ENCODE measurements at regions not wholly inside any gene's neighbourhood (a gene's known extent, or its start where the extent isn't known, plus 50 kb on each side); places are given as distances from the start of the nearest gene placed in this dataset.

DNA sequence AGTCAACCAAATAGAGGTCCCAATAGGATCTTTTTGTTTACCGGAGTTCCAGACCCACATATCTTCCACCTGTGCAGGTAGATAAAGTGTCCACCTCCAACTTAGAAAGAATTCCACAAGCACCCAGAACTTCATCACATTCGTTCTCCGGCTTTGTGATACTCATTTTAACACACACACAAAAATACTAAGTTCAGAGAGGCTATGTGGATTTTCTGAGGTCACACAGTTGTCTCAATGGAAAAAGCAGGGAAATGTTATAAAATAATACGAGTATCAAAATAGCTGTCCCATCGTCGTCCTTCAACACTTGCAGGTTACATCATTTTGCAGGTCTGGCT lies 137.5 kb downstream of the TMCO5A start:
- no peak for DNase-seq (ENCODE audit: low read depth in 4 of 4, low spot score in 3 of 4)

DNA sequence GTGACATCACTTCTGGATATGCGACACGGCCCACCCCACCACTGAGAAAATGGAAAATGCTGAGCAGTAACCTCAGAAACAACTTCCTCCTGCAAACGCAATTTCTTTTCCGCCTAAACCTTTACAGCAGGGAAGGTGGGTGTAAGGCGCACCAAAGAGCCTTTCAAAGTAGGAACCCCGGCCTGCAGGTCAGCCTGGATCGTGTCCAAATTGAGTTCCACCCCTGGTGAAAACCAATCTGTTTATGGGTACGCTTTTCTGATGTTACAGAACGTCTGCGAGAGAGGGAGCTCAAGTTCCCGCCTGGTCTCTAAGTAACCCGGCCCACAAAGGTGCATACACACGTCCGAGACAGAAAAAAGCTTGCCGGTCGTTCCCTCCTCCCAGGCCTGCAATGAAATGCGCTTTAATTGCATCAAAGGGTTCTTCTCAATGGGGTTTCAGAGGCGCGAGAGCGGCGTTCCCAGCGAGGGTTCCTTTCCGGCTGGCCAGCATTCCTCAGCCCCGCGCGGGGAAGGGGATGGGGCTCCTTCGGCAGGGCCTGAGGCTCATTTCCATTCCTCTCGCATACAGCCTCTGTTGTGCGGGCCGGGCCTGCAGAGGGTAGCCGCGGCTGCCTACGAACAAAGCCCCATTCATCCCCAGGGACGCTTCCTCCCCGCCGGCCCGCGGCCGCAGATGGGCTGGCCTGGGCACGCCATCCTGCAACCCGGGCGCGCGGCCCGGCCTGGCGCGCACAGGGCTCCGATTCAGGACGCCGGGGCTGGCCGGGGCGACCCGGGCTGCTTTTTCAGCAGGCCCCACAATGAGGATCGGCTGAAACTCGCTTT lies 138.1 kb downstream of the TMCO5A start:
- peak; percentile 47 to 67 (median 65) for DNase-seq (ENCODE audit: low read depth in 4 of 4, low spot score in 3 of 4)

DNA sequence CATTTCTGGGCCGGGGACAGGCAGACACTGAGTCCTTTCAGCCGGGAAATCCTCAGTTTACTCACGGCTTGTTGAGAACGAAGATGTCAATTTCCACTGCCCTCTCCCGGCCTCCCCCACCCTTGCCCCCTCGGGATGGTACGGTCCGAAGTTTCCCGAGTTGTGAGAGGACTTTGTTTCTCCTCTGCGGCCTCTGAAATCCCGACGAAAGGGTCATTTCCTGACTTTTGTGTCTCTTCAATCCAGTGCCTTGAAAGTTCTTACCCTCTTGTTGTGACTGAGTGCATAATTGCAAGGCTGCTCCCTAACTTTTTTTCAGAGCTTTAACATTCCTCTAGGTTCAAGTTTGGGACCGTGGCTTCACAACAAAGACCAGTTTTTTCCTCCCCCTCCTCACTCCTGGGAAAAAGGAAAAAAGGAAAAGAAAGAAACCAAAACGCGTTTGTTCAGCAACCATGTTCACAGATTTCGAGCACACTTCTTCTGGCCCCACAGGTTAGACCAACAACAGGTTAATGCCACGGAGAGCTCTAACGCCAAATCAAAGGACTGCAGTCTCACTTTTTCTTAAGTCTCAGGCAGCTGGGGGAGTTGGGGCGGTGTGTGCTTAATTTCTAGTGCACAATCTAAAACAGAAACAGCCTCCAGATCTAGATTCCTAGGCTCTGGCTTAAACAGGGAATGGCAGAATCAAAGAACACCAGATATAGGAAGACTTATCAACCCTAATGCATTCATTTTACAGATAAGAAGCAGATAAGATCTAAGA lies 138.9 kb downstream of the TMCO5A start:
- DNase-seq (ENCODE audit: low read depth in 4 of 4, low spot score in 3 of 4): peak; percentile 40 to 63 (median 48)

DNA sequence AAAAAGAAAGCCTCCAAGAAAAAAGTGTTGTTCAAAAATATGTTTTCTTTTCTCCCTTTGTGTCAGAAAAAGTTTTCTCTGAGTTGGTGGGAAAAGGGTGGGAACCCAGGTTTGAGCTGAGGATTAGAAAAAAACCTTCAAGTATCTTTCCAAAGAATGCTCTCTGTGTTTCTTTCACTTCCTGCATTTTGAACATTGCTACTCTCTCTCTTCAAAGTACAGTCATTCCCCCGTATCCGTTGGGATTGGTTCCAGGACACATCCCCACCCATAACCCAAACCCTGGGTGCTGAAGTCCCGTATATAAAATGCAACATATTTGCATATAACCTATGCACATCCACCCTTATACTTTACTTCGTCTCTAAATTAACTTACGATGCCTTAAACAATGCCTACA lies 139.6 kb downstream of the TMCO5A start:
- DNase-seq (ENCODE audit: low read depth in 4 of 4, low spot score in 3 of 4): no peak

DNA sequence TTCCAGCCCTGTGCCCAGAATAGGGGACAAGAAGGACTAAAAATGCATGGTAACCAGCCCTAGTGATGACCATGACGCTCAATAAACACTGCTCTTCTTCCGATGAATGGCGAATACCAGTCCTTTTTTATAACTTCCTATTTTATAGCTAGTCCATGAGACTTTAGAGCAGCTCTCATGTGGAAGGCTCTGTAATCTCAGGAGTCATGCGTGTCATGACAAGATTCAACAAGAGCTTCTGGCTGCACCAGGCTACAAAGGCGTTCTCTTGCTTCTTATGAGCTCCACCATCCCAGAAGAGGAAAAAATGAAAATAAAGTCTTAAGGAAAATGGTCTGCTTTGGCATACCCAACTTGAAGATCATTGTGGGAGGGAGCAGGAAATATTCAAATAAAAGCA lies 141.0 kb downstream of the TMCO5A start:
- DNase-seq (ENCODE audit: low read depth in 4 of 4, low spot score in 3 of 4): no peak

DNA sequence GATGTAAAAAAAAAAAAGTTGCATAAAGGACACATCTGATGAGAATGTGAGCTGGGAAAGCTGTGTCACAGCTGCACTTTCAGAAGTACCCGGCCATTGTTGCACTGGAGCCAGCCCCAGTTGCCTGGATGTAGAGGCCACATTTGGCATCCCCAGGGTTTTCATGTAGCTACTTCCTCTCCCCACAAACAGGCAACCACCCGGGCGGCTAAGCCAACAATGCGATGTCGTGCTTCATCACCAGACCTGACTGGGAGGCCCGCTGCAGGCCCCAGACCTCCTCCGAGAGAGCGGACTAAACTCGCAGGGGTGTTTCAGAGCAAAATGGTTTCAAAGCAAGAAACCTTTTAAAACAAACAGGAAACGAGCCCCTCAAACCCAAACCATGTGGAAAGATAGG lies 142.3 kb downstream of the TMCO5A start:
- no peak for DNase-seq (ENCODE audit: low read depth in 4 of 4, low spot score in 3 of 4)

DNA sequence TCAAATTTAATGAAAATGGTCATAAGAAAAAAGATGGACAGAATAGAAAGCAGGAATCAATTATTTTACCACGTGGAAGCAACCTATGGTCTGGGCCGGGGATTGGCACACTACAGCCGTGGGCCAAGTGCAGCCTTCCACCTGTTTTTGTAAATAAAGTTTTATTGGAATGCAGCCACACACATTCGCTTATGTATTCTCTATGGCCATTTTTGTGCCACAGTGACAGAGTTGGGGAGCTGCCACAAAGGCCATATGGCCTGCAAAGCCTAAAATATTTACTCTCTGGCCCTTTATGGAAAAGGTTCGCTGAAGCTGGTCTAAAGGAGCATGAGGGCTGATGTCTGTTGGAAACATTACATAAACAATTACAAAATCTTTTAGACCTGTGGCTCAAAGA lies 144.8 kb downstream of the TMCO5A start:
- DNase-seq (ENCODE audit: low read depth in 4 of 4, low spot score in 3 of 4): no peak

DNA sequence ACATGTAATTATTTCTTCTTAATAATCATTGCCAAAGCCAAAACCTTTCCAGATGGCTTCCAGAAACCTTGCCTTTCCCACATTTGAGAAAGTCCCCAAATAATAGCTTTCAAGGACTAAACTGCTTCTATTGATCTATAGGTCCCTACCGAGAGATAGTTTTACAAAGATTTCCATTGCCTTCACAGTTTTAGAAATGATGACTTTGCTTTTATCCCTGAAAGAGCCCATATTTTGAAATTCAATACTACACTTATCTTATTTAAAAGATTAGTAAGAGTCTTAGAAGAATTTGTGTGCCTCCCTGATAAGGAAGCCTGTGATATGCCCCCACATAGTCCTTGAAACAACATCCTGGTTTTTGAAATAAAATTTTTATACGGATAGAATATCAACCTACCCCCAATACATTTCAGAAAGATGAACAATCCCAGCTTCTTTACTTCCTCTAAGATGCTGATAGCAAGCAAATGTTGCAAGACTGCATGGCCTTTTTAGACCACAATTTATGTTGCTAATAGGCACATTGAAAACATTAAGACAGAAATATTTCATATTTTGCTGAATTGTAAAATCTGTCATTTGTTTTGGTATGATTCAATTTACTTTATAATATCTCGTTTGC lies 146.3 kb downstream of the TMCO5A start:
- DNase-seq (ENCODE audit: low read depth in 4 of 4, low spot score in 3 of 4): no peak

DNA sequence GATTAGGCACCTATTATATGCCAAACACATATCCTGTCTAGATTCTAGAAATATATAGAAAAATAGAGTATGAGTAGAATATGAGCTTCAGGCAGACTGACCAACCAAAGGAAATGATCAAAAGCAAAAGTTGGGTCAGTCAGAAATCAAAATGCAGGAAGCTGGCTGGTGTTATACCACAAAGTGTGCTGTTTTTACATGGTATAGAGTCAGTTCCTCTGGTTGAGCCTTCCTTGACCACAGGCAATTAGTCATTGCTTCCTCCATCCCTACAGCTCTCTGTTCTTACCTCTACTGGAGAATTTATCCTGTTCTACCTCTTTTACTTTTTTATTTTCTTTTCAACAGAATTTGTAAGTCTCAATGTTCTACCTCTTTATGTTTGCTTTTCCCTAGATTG lies 149.8 kb downstream of the TMCO5A start:
- no peak for DNase-seq (ENCODE audit: low read depth in 4 of 4, low spot score in 3 of 4)

DNA sequence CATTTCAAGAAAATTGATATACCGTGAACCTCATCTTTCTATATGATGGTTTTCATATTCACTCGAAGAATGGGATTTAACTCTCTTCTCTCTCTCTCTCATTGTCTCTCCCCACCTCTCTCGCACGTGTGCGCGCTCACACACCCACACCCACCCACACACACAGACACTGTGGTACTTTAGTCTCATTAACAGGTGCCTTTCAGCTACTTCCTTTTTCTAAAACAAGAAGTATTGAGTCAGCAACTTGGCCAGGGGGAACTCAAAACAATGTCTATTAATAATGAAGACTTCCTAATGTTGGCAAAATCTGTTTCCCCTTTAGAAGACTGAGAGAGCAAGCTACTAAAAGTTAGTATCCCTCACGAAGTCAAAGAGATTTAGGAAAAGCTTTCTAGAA lies 150.7 kb downstream of the TMCO5A start:
- DNase-seq (ENCODE audit: low read depth in 4 of 4, low spot score in 3 of 4): no peak

DNA sequence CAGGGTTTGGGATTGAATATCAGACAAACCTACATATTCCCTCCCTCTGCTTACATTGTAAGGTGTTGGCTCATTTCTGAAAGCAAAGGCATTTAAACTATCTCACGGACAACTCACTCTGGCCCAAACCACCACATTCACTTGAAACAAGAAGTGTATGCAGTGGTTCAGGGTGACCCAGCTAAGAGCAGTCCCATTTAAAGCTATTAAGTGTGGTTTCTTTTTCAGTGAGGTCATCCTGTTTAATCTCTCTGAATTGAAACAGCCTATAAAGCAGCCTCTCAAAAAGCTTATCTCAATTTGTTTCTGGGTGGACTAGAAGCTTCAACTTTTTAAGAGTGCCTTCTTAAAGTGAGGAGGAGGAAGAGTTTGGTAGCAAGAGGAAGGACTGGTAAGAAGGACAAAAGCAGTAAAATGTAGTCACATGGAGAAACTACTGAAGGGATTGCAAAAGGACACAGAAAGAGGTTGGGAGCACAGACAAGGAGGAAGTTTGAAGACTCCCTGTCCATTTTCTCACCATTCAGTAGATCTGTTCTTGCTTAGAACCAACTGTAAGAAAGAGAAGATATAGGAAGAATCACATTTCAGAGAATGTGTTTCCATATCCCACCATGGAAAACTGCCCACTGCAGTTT lies 151.6 kb downstream of the TMCO5A start:
- no peak for DNase-seq (ENCODE audit: low read depth in 4 of 4, low spot score in 3 of 4)

DNA sequence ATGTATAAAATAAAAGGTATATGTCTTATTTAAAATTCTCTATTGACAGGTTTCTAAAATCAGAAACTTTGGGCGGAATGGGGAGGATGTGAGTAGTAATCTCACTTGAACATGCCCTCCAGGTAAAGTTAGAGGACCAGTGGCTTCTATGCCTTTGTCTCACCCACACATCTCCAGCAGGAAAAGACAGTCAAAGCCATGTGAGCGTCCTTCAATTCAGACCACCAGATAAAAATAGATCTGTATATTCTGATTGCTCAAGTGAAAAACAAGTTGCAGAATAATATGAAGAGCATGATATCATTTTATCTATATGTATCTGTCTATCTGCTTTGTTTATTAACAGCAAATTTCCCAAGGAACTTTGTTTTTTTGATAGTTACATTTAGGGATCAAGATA lies 152.2 kb downstream of the TMCO5A start:
- no peak for DNase-seq (ENCODE audit: low read depth in 4 of 4, low spot score in 3 of 4)

DNA sequence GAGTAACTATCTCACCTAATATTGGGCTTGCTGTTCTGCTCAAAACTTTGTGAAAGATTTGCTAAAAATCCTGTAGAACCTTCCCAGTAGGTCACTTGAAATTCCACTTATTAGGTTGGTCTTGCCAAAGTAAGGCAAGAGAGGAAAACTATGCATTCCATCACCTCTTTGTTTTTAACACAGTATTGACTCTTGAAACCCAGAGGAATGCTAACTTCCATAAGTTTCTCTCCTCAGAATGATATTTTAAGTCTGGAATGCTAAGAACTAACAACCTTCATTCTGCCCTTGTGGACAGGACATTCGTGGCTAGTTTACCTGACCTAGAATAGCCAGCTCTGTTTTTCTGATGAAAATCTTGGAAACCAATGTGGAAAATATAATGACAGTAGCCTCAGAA lies 154.5 kb downstream of the TMCO5A start:
- DNase-seq (ENCODE audit: low read depth in 4 of 4, low spot score in 3 of 4): no peak

DNA sequence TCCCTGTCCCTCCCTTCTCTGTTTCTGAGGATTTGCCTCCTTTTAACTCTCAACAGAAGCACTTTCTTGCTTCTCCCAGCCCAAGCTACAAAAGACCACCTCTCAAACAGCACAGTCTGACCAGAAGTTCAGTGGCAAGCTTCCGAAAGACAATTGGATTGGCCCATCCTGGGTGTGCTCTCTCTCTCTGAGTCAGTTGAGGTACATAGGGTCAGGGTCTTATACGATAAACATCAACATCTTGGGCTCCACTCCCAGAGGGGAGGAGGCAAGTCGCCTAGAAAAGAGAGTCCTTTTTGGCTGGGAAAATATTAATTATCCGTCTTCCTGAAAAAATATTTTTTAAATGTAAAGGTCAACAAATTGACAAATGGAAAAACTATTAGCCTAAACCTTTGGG lies 155.8 kb downstream of the TMCO5A start:
- no peak for DNase-seq (ENCODE audit: low read depth in 4 of 4, low spot score in 3 of 4)

DNA sequence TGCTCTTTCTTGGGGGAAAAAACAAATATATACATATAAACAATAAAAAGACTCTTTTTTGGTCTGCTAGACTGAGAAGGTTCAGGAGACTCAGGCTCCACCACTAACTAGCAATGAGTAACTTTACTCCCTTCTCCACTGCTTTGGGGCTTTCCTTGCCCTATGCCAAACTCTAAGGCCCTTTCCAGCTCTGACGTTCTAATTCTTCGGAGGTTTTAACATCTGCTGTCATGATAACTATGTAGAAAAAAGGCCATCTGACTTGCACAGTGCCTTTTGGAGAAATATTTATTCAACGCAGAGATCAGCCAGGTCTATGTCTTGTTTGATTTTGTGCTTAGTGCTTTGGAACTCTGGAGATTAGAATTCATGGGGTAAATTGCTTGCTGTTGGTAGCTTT lies 156.2 kb downstream of the TMCO5A start:
- no peak for DNase-seq (ENCODE audit: low read depth in 4 of 4, low spot score in 3 of 4)

DNA sequence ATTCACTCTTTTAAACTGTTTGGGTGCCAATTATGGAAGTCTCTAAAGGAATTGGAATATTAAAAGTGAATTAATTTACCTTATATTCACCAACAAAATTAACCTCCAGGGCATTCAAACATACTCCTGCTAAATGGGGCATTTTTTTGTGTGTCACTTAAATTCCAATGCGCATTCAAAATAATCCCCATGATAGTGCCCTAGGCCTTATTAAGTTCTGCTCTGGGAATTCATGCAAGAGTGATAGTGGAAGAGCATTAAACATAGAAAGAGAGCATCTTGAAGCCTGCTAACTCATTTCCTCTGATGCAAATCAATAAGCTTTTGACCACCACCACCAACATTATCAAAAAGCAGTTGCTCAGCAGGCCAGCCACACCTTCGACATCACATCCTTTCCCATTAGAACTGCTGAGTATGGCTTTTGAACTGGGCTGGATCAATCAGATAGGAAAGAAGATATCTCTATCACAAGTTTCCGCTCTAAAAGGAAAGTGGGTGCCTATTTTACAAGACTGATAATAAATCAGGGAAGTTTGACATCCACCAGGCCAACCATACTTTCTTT lies 156.7 kb downstream of the TMCO5A start:
- DNase-seq (ENCODE audit: low read depth in 4 of 4, low spot score in 3 of 4): no peak

DNA sequence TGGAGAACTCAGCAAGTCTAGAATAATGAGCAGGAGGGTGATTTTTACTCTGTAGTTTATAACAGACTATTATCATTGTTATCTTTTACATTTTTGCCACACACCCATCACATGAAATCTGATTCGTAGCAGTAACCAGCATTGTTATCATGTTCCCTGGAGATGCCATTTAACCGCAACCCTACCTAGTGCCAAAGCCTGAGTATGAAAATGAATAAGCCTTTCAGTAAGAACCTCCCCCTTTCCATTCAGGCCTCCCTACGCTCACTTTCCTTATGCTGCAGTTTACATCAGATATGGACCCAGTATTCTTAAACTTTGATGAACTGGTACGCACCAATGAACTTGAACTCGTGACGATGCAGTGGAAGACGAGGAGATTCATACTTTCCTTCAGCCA lies 158.7 kb upstream of the SPRED1 start:
- DNase-seq (ENCODE audit: low read depth in 4 of 4, low spot score in 3 of 4): no peak

DNA sequence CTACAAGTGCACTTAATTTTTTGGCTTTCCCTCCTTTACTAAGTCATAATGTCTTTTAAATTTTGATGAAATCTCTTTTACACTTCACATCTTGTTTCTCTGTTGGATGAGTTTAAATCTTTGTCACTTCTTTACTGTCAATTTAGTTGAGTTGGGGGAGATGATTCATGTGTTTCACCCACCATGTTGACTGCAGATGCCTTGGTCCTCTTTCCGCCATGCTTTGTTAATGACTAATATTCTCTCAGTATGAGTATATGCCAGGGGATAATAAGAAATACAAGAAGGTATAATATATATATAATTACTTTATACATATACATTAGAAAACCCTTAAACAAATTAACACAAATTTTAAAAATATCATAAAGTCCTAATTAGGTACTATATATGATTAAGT lies 149.7 kb upstream of the SPRED1 start:
- no peak for DNase-seq (ENCODE audit: low read depth in 4 of 4, low spot score in 3 of 4)

DNA sequence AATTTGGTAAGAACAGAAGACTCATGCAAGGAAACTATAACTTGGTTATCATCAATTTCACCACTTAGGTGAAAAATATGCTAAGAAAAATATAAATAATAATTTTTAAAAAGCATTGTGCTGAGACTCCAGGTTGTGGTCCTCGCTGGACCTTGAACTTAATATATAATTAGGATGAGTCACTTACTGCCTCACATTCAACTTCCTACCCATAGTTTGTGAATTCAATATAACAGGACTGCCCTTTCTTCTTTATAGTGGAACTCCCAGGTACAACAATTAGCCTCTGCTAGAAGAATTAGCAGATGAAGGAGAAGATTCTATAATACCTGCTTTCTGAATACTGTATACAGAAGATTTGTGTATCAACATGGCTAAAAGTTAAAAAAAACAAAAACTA lies 149.1 kb upstream of the SPRED1 start:
- no peak for DNase-seq (ENCODE audit: low read depth in 4 of 4, low spot score in 3 of 4)

DNA sequence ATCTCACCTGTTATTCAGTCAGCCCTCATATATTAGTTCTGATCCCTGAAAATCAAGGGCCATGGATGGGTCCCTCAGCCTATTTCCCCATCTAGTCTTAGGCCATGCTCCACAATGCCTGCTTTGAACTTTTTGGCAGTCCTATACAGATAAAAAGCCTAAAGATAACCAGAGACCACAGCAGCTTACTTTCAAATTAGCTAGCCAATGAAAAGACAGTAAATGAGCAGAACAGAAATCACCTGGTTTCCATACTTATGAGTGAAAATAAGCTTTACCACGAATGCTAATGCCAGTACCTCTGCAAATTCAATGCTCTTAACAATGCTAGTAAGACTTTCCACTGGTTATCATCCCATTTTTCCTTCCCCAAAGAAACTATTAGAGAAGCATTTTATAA lies 141.6 kb upstream of the SPRED1 start:
- DNase-seq (ENCODE audit: low read depth in 4 of 4, low spot score in 3 of 4): no peak

DNA sequence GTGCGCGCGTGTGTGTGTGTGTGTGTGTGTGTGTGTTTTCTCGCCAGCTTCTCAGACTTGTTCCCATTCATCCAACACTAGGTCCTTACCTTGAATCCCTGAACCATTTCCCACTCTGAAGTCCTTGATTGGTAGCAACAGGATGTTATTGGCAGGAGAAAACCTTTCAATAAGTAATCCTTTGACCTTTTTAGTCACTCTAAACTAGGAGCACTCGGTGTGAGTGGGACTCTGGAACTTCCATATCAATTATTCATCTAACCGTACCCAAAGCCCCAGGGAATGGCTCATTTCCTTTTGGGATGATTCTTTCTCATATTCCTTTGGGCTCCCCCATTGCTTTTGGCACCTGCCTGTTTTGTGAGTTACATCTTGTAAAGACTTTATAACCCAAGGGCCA lies 140.2 kb upstream of the SPRED1 start:
- no peak for DNase-seq (ENCODE audit: low read depth in 4 of 4, low spot score in 3 of 4)

Data from right renal pelvis (tissue), 4 donors.